Stomach (tissue), 4 donors: ENCODE measurements at regions not wholly inside any gene's neighbourhood (a gene's known extent, or its start where the extent isn't known, plus 50 kb on each side); places are given as distances from the start of the nearest gene placed in this dataset.

Experiments
- CTCF ChIP-seq, 7 experiments: fragments of 450-650 bp in 4 of 7; fragments of 200-600 bp in 3 of 7; sonication (generic) in 3 of 7; IDR thresholded peaks; one replicate each; pipeline ENCODE4 v1.5.1; 2016 to 2019; ENCODE audit warnings: antibody characterized with exemption in 7 of 7, control low read depth in 2 of 7, mild to moderate bottlenecking in 1 of 7
- EP300 ChIP-seq: sonication (generic); formaldehyde crosslinking; IDR thresholded peaks from one replicate; pipeline ENCODE4 v1.6.1; 2017; ENCODE audit warnings: antibody characterized with exemption
- POLR2A ChIP-seq, 4 donors: fragments of 450-650 bp; IDR thresholded peaks; one replicate each; pipeline ENCODE4 v1.6.1; 2016; ENCODE audit warnings: antibody characterized with exemption in 4 of 4, control low read depth in 2 of 4, mild to moderate bottlenecking in 1 of 4, moderate library complexity in 1 of 4
- POLR2AphosphoS5 ChIP-seq, 3 donors: sonication (generic); formaldehyde crosslinking; IDR thresholded peaks; one replicate each; pipeline ENCODE4 v1.6.1; 2016; ENCODE audit warnings: antibody characterized with exemption in 3 of 3

GRCh38 chr14:55764784-55765183 is 184.8 kb downstream of the KTN1 start:
- no peak for TF ChIP-seq CTCF (IDR thresholded peaks at IDR 0.05)
- no peak for TF ChIP-seq POLR2A (IDR thresholded peaks at IDR 0.05)
- no peak for TF ChIP-seq POLR2AphosphoS5 (IDR thresholded peaks at IDR 0.05)
- no peak for TF ChIP-seq EP300
